ENCODE measurements at regions not wholly inside any gene's neighbourhood (a gene's known extent, or its start where the extent isn't known, plus 50 kb on each side); places are given as distances from the start of the nearest gene placed in this dataset.

DNA sequence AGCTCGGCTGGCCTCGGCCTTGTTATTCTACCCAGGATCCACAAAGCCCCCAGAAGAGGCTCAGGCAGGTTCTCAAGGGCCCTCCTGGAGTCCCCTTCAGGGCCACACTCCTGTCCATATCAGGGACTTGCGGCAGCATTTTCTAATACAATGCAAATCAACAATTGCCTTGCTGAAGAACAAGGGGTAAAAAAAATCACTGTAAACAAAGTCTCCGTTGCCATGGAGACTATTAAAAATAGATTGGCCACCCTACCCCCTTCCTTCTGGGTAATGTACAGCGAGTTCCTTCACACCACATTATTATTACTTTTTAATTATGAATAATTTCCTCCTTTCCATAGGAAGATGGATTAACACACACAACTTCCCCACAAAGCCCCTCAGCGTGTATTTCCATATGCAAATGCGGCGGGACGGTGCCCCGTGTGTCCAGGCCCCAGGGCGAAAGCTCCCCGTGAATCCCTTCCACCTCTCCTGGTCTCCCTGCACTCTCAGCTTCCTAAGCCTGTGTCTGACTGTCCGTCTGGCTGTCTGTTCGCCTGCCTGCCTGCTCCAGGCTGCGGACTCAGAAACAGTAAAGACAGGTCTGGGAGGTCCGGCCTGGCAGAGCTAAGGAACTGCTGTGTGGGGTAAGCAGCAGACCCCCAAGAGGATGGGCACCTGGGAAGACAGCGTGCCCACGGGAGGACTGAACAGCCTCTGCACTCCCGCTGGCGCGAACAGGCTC lies 196.6 kb downstream of the RBFOX3 start:
- TF ChIP-seq, protein P1, sequence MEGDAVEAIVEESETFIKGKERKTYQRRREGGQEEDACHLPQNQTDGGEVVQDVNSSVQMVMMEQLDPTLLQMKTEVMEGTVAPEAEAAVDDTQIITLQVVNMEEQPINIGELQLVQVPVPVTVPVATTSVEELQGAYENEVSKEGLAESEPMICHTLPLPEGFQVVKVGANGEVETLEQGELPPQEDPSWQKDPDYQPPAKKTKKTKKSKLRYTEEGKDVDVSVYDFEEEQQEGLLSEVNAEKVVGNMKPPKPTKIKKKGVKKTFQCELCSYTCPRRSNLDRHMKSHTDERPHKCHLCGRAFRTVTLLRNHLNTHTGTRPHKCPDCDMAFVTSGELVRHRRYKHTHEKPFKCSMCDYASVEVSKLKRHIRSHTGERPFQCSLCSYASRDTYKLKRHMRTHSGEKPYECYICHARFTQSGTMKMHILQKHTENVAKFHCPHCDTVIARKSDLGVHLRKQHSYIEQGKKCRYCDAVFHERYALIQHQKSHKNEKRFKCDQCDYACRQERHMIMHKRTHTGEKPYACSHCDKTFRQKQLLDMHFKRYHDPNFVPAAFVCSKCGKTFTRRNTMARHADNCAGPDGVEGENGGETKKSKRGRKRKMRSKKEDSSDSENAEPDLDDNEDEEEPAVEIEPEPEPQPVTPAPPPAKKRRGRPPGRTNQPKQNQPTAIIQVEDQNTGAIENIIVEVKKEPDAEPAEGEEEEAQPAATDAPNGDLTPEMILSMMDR (IDR thresholded peaks at IDR 0.05) = no peak
- TF ChIP-seq POLR2A (IDR thresholded peaks at IDR 0.05) = no peak
